Heart left ventricle (tissue), 13 donors: ENCODE measurements at regions not wholly inside any gene's neighbourhood (a gene's known extent, or its start where the extent isn't known, plus 50 kb on each side); places are given as distances from the start of the nearest gene placed in this dataset.

Source experiments
- CTCF ChIP-seq, 12 donors: fragments of 200-600 bp; sonication (generic) in 4 of 12; IDR thresholded peaks; one replicate each; pipeline versions ENCODE4 v1.5.0 to v1.8.0; 2018 to 2022; ENCODE audit warnings: antibody characterized with exemption in 12 of 12, mild to moderate bottlenecking in 5 of 12
- POLR2A ChIP-seq, 2 donors: fragments of 450-650 bp; IDR thresholded peaks; one replicate each; pipeline ENCODE4 v1.6.1; 2017; ENCODE audit warnings: antibody characterized with exemption in 2 of 2, mild to moderate bottlenecking in 2 of 2, moderate library complexity in 2 of 2
- donor health status: ischemic (EF 13 %, LVEDD 7.1; RV severe dilation, severe dysfunction).
- donor health status: DM: no; HTN: yes; CAD: no.
- donor health status: DM: no; HTN: no; CAD: no.
- donor health status: ischemic (EF 25% LVEDD 6.9; RV normal size, moderate dysfunction).
- donor health status: ischemic (EF 25% LVEDD 5.7; RV mildly dilated, moderate dysfunction).
- donor health status: ischemic (EF 35%, LVEDD 5.7; RV mildly dilated, moderate dysfunction).
- donor health status: nonischemic (EF 11% LVEDD 7.7; RV severe dilation, severe dysfunction).
- donor health status: DM: yes; HTN: yes; CAD: no.
- donor health status: PGD.
- donor health status: ischemic (EF 29% LVEDD 5.4; RV normal size, mild dysfunction).
- donor health status: nonischemic (EF 23%, LVEDD 6.1; RV moderate dilation, normal function).

DNA sequence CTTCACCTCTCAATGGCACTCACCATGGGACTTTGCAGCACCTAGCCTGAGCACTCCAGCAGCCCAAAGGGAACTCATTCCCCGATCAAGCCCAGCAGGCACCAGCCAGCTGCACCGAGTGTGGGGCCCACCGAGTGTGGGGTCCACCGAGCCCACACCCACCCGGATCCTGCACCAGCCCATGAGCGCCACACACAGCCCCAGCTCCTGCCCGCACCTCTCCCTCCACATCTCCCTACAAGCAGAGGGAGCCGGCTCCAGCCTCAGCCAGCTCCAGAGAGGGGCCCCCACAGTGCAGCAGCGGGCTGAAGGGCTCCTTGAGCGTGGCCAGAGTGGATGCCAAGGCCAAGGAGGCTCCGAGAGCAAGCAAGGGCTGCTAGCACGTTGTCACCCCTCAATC, 1182.4 kb downstream of the HACE1 start:
- TF ChIP-seq CTCF (IDR thresholded peaks at IDR 0.05): no peak
- TF ChIP-seq POLR2A (IDR thresholded peaks at IDR 0.05): no peak
